Neural cell (in vitro differentiated cells): ENCODE measurements at regions not wholly inside any gene's neighbourhood (a gene's known extent, or its start where the extent isn't known, plus 50 kb on each side); places are given as distances from the start of the nearest gene placed in this dataset.

ENCODE experiments used
- H2AFZ ChIP-seq: fragments of 200-600, 300-800 bp; sonication (generic), shearing (Covaris generic); 2 replicates; pipeline ENCODE4 v1.6.0; 2014; ENCODE audit warnings: low read depth, mild to moderate bottlenecking, antibody characterized with exemption, low read length, moderate library complexity
- H3F3A ChIP-seq: fragments of 200-600 bp; shearing (Covaris generic); 2 replicates; pipeline ENCODE4 v1.6.1; 2016; ENCODE audit warnings: mild to moderate bottlenecking, moderate library complexity, mixed read lengths, antibody characterized with exemption, low read length; ENCODE audit not compliant: insufficient read depth, poor library complexity, severe bottlenecking
- H3K27ac ChIP-seq: fragments of 200-600, 300-800 bp; sonication (generic), shearing (Covaris generic); 2 replicates; pipeline ENCODE4 v1.5.1; 2014; ENCODE audit warnings: mild to moderate bottlenecking, low read length, moderate library complexity
- H3K27me3 ChIP-seq: fragments of 300-800, 200-600 bp; sonication (generic), shearing (Covaris generic); 2 replicates; pipeline ENCODE4 v1.6.0; 2014; ENCODE audit warnings: mild to moderate bottlenecking, low read depth, low read length, moderate library complexity; ENCODE audit not compliant: insufficient read depth
- H3K36me3 ChIP-seq: fragments of 300-800, 200-600 bp; sonication (generic), shearing (Covaris generic); 2 replicates; pipeline ENCODE4 v1.5.1; 2014; ENCODE audit warnings: mild to moderate bottlenecking, antibody characterized with exemption, low read length, moderate library complexity; ENCODE audit not compliant: insufficient read depth
- H3K4me2 ChIP-seq: fragments of 300-800, 200-600 bp; sonication (generic), shearing (Covaris generic); 2 replicates; pipeline ENCODE4 v1.6.0; 2014; ENCODE audit warnings: mild to moderate bottlenecking, low read length
- H3K4me3 ChIP-seq: fragments of 300-800, 200-600 bp; sonication (generic), shearing (Covaris generic); 2 replicates; pipeline ENCODE4 v1.5.1; 2014; ENCODE audit warnings: mild to moderate bottlenecking, low read length, moderate library complexity
- H3K79me2 ChIP-seq: fragments of 200-600 bp; shearing (Covaris generic); replicated peaks from 2 replicates; pipeline ENCODE4 v1.6.0; 2014; ENCODE audit warnings: mild to moderate bottlenecking, low read length, moderate library complexity; ENCODE audit not compliant: insufficient read depth
- H3K9ac ChIP-seq: fragments of 300-800, 200-600 bp; sonication (generic), shearing (Covaris generic); 2 replicates; pipeline ENCODE4 v1.6.1; 2016; ENCODE audit warnings: mild to moderate bottlenecking, low read length, mixed read lengths
- H3K9me2 ChIP-seq: fragments of 200-600 bp; shearing (Covaris generic); 2 replicates; pipeline ENCODE4 v1.6.1; 2016; ENCODE audit warnings: mild to moderate bottlenecking, low read length, mixed read lengths; ENCODE audit not compliant: insufficient read depth
- H3K9me3 ChIP-seq: fragments of 200-600, 300-800 bp; sonication (generic), shearing (Covaris generic); 2 replicates; pipeline ENCODE4 v1.6.1; 2016; ENCODE audit warnings: mild to moderate bottlenecking, mixed run types, low read length, moderate library complexity, mixed read lengths
- H4K20me1 ChIP-seq: fragments of 200-600 bp; shearing (Covaris generic); 2 replicates; pipeline ENCODE4 v1.6.1; 2016; ENCODE audit warnings: mild to moderate bottlenecking, mixed run types; ENCODE audit not compliant: insufficient read depth
- EP300 ChIP-seq: fragments of 450-650 bp; conservative IDR thresholded peaks from 2 replicates; pipeline ENCODE4 v1.6.1; 2014; ENCODE audit warnings: antibody characterized with exemption, mild to moderate bottlenecking, moderate library complexity; ENCODE audit not compliant: poor library complexity, severe bottlenecking
- EZH2 ChIP-seq: fragments of 200-600, 300-800 bp; shearing (Covaris generic), sonication (generic); IDR thresholded peaks from 2 replicates; pipeline ENCODE4 v1.6.1; 2014; ENCODE audit warnings: antibody characterized with exemption, low read length, borderline replicate concordance, mild to moderate bottlenecking; ENCODE audit not compliant: insufficient read depth, poor library complexity, severe bottlenecking
- MXI1 ChIP-seq: fragments of 450-650 bp; conservative IDR thresholded peaks from 2 replicates; pipeline ENCODE4 v1.6.1; 2014; ENCODE audit warnings: antibody characterized with exemption, mild to moderate bottlenecking; ENCODE audit not compliant: poor library complexity, severe bottlenecking
- POLR2AphosphoS5 ChIP-seq: IDR thresholded peaks from 2 replicates; pipeline ENCODE4 v1.6.1; 2012
- RAD21 ChIP-seq: fragments of 450-650 bp; conservative IDR thresholded peaks from 2 replicates; pipeline ENCODE4 v1.6.1; 2014; ENCODE audit warnings: antibody characterized with exemption, mild to moderate bottlenecking, moderate library complexity
- SMC3 ChIP-seq: fragments of 450-650 bp; conservative IDR thresholded peaks from 2 replicates; pipeline ENCODE4 v1.6.1; 2014; ENCODE audit warnings: antibody characterized with exemption, mild to moderate bottlenecking, moderate library complexity; ENCODE audit not compliant: poor library complexity
- TAF1 ChIP-seq: IDR thresholded peaks from 2 replicates; pipeline ENCODE4 v1.6.1; 2012; ENCODE audit warnings: low read depth
- TF ChIP-seq, protein P1 (sequence below): fragments of 450-650 bp; IDR thresholded peaks from 2 replicates; pipeline ENCODE4 v1.5.1; 2014; ENCODE audit warnings: antibody characterized with exemption, mild to moderate bottlenecking, moderate library complexity; ENCODE audit not compliant: poor library complexity, severe bottlenecking
- TF ChIP-seq, protein P2 (sequence below): IDR thresholded peaks from 2 replicates; pipeline ENCODE4 v1.6.1; 2012; ENCODE audit warnings: borderline replicate concordance

DNA sequence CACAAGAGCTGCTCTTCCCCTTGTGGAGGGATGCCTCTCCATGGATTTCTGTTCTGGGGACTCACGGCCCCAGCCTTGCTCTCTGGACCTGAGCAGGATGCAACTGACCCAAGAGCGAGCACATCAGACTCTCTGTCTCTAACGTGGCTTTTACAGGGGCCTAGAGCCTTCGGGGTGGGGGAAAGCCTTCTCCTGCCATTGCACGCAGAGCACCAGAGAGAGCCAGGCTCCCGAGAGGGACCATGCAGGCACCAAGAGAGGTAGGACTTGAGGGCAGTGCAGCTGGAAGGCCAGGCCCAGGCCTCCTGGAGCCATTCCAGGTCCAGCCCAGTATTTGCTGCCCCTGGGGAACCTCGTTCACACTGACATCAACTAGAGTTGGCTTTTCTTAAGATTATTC is 475.6 kb upstream of the MYT1L start:
- TF ChIP-seq SMC3 (no peak), TAF1 (no peak), EZH2 (no peak), EP300 (no peak), MXI1 (no peak), RAD21 (no peak), POLR2AphosphoS5 (no peak)
- TF ChIP-seq, protein P1, sequence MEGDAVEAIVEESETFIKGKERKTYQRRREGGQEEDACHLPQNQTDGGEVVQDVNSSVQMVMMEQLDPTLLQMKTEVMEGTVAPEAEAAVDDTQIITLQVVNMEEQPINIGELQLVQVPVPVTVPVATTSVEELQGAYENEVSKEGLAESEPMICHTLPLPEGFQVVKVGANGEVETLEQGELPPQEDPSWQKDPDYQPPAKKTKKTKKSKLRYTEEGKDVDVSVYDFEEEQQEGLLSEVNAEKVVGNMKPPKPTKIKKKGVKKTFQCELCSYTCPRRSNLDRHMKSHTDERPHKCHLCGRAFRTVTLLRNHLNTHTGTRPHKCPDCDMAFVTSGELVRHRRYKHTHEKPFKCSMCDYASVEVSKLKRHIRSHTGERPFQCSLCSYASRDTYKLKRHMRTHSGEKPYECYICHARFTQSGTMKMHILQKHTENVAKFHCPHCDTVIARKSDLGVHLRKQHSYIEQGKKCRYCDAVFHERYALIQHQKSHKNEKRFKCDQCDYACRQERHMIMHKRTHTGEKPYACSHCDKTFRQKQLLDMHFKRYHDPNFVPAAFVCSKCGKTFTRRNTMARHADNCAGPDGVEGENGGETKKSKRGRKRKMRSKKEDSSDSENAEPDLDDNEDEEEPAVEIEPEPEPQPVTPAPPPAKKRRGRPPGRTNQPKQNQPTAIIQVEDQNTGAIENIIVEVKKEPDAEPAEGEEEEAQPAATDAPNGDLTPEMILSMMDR, result no peak
- TF ChIP-seq, protein P2, sequence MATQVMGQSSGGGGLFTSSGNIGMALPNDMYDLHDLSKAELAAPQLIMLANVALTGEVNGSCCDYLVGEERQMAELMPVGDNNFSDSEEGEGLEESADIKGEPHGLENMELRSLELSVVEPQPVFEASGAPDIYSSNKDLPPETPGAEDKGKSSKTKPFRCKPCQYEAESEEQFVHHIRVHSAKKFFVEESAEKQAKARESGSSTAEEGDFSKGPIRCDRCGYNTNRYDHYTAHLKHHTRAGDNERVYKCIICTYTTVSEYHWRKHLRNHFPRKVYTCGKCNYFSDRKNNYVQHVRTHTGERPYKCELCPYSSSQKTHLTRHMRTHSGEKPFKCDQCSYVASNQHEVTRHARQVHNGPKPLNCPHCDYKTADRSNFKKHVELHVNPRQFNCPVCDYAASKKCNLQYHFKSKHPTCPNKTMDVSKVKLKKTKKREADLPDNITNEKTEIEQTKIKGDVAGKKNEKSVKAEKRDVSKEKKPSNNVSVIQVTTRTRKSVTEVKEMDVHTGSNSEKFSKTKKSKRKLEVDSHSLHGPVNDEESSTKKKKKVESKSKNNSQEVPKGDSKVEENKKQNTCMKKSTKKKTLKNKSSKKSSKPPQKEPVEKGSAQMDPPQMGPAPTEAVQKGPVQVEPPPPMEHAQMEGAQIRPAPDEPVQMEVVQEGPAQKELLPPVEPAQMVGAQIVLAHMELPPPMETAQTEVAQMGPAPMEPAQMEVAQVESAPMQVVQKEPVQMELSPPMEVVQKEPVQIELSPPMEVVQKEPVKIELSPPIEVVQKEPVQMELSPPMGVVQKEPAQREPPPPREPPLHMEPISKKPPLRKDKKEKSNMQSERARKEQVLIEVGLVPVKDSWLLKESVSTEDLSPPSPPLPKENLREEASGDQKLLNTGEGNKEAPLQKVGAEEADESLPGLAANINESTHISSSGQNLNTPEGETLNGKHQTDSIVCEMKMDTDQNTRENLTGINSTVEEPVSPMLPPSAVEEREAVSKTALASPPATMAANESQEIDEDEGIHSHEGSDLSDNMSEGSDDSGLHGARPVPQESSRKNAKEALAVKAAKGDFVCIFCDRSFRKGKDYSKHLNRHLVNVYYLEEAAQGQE, result no peak
- H4K20me1 ChIP-seq, result no peaks in the 10 kb centered on the region
- no peaks in the 10 kb centered on the region for H3F3A ChIP-seq
- H3K4me3 ChIP-seq, result no peak overlapping the region
- H3K79me2 ChIP-seq, result no peaks in the 10 kb centered on the region
- no peak overlapping the region for H3K27ac ChIP-seq
- peaks cover 5% of the 10 kb centered on the region for H3K9me3 ChIP-seq
- H3K27me3 ChIP-seq, result no peaks in the 10 kb centered on the region
- no peak overlapping the region for H3K4me2 ChIP-seq
- no peak overlapping the region for H3K9ac ChIP-seq
- H3K36me3 ChIP-seq, result no peaks in the 10 kb centered on the region
- no peaks in the 10 kb centered on the region for H3K9me2 ChIP-seq
- no peak overlapping the region for H2AFZ ChIP-seq

DNA sequence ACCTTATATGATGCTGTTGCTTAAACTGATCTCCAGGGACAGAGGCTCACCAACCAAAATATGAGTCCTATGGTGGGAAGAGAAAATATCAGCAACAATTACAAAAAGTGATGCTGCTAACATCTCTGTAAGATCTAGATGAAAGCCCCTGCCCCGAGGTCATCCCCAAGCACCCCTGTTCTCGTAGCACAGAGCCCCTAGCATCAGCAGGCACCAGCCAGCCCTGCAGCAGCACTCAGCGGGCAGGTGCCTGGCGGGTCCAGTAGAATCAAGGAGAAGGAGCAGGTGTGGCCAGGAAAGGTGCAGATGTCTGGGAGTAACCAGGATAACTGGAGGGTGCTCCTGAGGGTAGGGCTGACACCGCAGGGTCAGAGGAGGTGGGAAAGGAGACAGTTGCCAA is 474.2 kb upstream of the MYT1L start:
- H3K9me2 ChIP-seq, result no peaks in the 10 kb centered on the region
- no peaks in the 10 kb centered on the region for H3F3A ChIP-seq
- no peaks in the 10 kb centered on the region for H4K20me1 ChIP-seq
- H3K27ac ChIP-seq, result no peak overlapping the region
- no peak overlapping the region for H2AFZ ChIP-seq
- no peaks in the 10 kb centered on the region for H3K36me3 ChIP-seq
- H3K9me3 ChIP-seq, result peaks cover 5% of the 10 kb centered on the region
- no peak overlapping the region for H3K4me3 ChIP-seq
- TF ChIP-seq POLR2AphosphoS5 (no peak), EP300 (no peak), TAF1 (no peak), RAD21 (no peak), SMC3 (no peak), EZH2 (no peak), MXI1 (no peak)
- TF ChIP-seq, protein P2, result no peak
- TF ChIP-seq, protein P1, result no peak
- H3K4me2 ChIP-seq, result no peak overlapping the region
- no peaks in the 10 kb centered on the region for H3K79me2 ChIP-seq
- no peak overlapping the region for H3K9ac ChIP-seq
- H3K27me3 ChIP-seq, result no peaks in the 10 kb centered on the region
